OCI-LY7 (cell line): ENCODE measurements at regions not wholly inside any gene's neighbourhood (a gene's known extent, or its start where the extent isn't known, plus 50 kb on each side); places are given as distances from the start of the nearest gene placed in this dataset.

Experiments used
- CTCF ChIP-seq: fragments of 200-600 bp; sonication (generic); conservative IDR thresholded peaks from 2 replicates; pipeline ENCODE4 v1.5.1; 2014; ENCODE audit warnings: mild to moderate bottlenecking, antibody characterized with exemption, low read length, moderate library complexity, mixed read lengths
- EZH2phosphoT487 ChIP-seq: fragments of 200-600 bp; sonication (generic); IDR thresholded peaks from 2 replicates; pipeline ENCODE4 v1.6.1; 2018; ENCODE audit warnings: low read depth, borderline replicate concordance, mild to moderate bottlenecking, mixed run types, antibody characterized with exemption, low read length, moderate library complexity, mixed read lengths

- TF ChIP-seq CTCF, result no peak
- no peak for TF ChIP-seq EZH2phosphoT487
Measured at GRCh38 chr4:83906561-83906960, 370.7 kb downstream of the GPAT3 start.
